LNCAP (cell line): ENCODE measurements at regions not wholly inside any gene's neighbourhood (a gene's known extent, or its start where the extent isn't known, plus 50 kb on each side); places are given as distances from the start of the nearest gene placed in this dataset.

Experiments used
- CTCF ChIP-seq: fragments of 450-650 bp; IDR thresholded peaks from 2 replicates; pipeline ENCODE4 v1.5.1; 2017; ENCODE audit warnings: mild to moderate bottlenecking

- TF ChIP-seq CTCF, result no peak
Measured at GRCh38 chr3:64815789-64816188, 128.0 kb upstream of the ADAMTS9 start.

GRCh38 chr3:64815195-64815631 lies 127.4 kb upstream of the ADAMTS9 start:
- no peak for TF ChIP-seq CTCF

GRCh38 chr3:64814351-64814750 lies 126.6 kb upstream of the ADAMTS9 start:
- TF ChIP-seq CTCF, result no peak

- TF ChIP-seq CTCF, result no peak
Measured at GRCh38 chr3:64813326-64813725, 125.5 kb upstream of the ADAMTS9 start.

- TF ChIP-seq CTCF, result no peak
Measured at GRCh38 chr3:64809086-64809485, 121.3 kb upstream of the ADAMTS9 start.

- TF ChIP-seq CTCF, result no peak
Measured at GRCh38 chr3:64808061-64808460, 120.3 kb upstream of the ADAMTS9 start.

- no peak for TF ChIP-seq CTCF
Measured at GRCh38 chr3:64806668-64807605, 119.1 kb upstream of the ADAMTS9 start.
